KOPT-K1 (cell line): ENCODE measurements at regions not wholly inside any gene's neighbourhood (a gene's known extent, or its start where the extent isn't known, plus 50 kb on each side); places are given as distances from the start of the nearest gene placed in this dataset.

Experiments
- H3K27ac ChIP-seq: fragments of 200-600 bp; sonication (generic); 2 replicates; pipeline ENCODE4 v1.5.1; 2016; ENCODE audit warnings: antibody characterized with exemption, mild to moderate bottlenecking, low read depth, low read length; ENCODE audit not compliant: poor library complexity, severe bottlenecking
- H3K36me3 ChIP-seq: fragments of 200-600 bp; sonication (generic); 2 replicates; pipeline ENCODE4 v1.5.1; 2017; ENCODE audit warnings: antibody characterized with exemption, mild to moderate bottlenecking, low read length, moderate library complexity; ENCODE audit not compliant: insufficient read depth
- H3K9me3 ChIP-seq: fragments of 200-600 bp; sonication (generic); 2 replicates; pipeline ENCODE4 v1.5.1; 2017; ENCODE audit warnings: antibody characterized with exemption, low read length, mild to moderate bottlenecking; ENCODE audit not compliant: insufficient read depth, poor library complexity, severe bottlenecking

DNA sequence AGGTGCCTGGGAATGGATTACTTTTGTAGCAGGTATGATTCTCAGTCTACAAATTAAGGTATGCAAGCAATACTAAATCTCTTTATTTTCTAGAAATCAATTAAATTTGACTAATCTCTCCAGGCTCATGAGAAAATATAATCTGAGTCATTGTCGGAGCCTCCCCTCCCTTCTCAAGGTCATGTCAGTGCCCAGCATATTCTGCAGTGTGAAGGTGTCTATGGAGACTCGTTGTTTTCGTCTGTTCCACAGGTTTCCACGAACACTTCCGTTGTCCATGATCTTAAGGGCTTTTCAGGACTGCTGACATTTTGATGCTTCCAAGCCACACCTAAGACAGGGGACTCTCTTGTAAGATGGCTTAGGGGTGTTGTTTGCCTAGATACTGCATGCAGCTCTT lies 56.6 kb upstream of the SCOC start:
- Histone ChIP-seq H3K27ac (no peak overlapping the region), H3K9me3 (peaks cover 8% of the 10 kb centered on the region), H3K36me3 (no peaks in the 10 kb centered on the region)

GRCh38 chr4:140315970-140316369 lies 57.5 kb upstream of the SCOC start:
- Histone ChIP-seq H3K9me3 (peaks cover 7% of the 10 kb centered on the region), H3K27ac (no peak overlapping the region), H3K36me3 (no peaks in the 10 kb centered on the region)

- Histone ChIP-seq H3K9me3 (peaks cover 1% of the 10 kb centered on the region), H3K27ac (no peak overlapping the region), H3K36me3 (no peaks in the 10 kb centered on the region)
Measured at GRCh38 chr4:140315438-140315837, 58.0 kb upstream of the SCOC start.

GRCh38 chr4:140315019-140315418 lies 58.4 kb upstream of the SCOC start:
- no peak overlapping the region for H3K27ac ChIP-seq

DNA sequence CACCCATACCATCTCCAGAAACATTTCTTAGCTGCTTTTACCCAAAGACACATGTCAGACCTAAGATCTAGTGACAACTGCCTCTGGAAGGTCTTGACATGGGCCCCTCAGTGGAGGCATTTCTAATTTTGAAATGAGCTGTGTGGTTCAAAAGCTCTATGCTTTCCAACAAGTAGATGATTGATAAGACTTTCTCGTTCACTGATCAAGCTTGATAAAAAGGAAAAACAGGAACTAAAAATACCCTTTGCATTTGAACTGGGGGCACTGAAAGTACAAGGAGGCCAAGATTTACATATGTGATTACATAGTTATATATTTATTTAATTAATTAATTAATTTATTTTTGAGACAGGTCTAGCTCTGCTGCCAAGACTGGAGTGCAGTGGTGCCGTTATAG lies 61.3 kb upstream of the SCOC start:
- Histone ChIP-seq H3K36me3 (no peaks in the 10 kb centered on the region), H3K27ac (no peak overlapping the region)

More at GRCh38 chr4:140315019-140315418, 58.4 kb upstream of the SCOC start:
- Histone ChIP-seq H3K9me3 (no peaks in the 10 kb centered on the region), H3K36me3 (no peaks in the 10 kb centered on the region)

DNA sequence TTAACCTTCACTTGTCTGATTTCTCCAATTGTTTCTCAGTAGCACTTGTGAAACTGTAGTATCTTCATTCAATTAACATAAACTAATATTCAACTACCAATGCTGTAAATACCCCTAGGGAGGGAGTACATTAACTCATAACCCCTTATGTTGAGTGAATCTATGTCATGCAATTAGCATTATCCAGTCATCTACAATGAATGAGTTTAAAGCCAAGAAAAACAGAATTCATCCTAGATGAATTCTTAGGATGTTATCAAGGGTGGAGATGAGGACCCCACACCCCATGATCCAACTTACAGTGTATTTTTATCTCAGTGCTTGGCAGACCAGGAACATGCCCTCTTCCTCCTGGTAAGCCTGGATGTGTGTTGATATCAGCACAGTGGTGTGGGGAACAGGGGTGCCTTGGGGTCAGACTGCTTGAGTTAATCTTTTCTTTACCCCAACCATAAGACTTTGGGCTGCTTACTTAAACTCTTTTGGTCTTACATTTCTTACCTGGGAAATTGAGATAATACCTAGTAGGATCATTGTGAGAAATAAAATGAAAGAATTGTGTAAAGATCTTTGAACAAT lies 62.1 kb upstream of the SCOC start:
- Histone ChIP-seq H3K27ac (no peak overlapping the region), H3K36me3 (no peaks in the 10 kb centered on the region), H3K9me3 (peaks cover 4% of the 10 kb centered on the region)

More for the DNA sequence above, 61.3 kb upstream of the SCOC start:
- peaks cover 4% of the 10 kb centered on the region for H3K9me3 ChIP-seq

DNA sequence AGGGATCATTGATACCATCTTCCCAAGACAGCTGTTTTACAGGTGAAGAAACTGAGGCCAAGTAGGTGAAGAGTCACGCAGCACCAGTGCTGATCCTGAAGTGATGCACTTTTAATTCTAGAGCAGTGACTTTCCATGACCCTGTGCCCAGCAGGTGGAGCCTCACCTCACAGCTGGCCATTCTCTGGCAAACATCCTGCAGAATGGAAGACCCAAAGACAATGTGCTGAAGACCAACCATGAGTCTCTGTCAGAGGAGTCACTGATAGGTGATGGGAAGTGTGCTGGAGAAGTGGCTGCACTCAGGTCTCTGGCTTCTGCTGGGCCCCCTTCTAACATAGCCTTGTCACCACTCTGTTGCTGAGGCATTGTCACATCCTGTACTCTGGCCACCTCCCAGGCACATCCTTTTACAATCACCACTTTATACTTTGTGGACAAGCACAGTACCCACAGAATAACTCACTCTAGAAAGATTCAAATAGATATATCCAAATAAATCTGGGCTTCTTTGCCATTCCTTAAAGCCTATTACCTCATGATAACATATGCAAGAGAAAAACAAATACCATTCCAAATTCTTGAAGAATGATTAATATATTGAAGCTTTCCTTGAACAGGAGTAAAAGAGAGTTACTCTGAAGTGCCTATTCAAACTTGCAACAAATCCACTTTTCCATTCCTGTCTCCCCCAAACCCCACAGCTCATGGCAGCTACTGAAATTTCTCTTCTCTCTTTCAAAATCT lies 64.1 kb upstream of the SCOC start:
- Histone ChIP-seq H3K9me3 (peaks cover 4% of the 10 kb centered on the region), H3K27ac (no peak overlapping the region), H3K36me3 (no peaks in the 10 kb centered on the region)

DNA sequence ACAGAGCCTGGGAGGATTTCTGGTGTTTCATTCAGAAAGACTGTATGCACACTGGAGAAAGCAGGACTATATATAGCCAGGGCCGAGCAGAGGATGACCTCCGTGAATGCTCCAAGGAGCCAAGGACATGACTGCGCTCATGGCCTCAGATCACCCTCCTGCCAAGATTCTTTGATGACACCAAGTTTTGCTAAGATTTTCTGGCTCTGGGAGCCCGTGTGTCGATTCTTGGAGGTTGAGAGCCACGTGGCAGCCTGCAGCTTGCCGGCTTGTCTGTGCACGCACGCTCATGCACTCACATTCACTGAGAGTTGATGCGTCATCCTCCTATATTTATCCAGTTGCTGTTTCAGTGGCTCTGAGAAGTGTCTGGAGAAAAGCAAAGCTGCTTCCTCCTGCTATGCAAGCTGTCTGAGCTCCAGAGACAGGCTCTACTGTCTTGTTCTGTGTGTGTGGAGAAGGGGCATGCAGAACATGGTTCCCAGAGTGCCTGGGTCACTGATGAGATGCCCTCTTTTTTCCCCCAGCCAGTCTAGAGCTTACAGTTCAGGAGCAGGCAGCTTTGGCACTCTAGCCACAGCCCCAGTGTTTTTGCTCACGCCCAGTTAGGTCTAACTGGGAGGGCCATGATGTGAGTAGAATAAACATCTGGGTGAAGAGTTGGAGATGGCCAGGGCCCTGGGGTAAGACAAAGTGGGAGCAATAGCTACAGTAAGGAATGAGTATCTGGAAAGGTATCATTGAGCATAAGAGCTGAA lies 64.9 kb upstream of the SCOC start:
- H3K36me3 ChIP-seq: no peaks in the 10 kb centered on the region
- H3K27ac ChIP-seq: no peak overlapping the region

GRCh38 chr4:140305053-140305452 lies 68.4 kb upstream of the SCOC start:
- Histone ChIP-seq H3K9me3 (peaks cover 4% of the 10 kb centered on the region), H3K27ac (no peak overlapping the region), H3K36me3 (no peaks in the 10 kb centered on the region)

More for the DNA sequence above, 64.9 kb upstream of the SCOC start:
- H3K9me3 ChIP-seq: peaks cover 4% of the 10 kb centered on the region

- H3K27ac ChIP-seq: no peak overlapping the region
- peaks cover 4% of the 10 kb centered on the region for H3K9me3 ChIP-seq
- no peaks in the 10 kb centered on the region for H3K36me3 ChIP-seq
Measured at GRCh38 chr4:140304346-140304745, 69.1 kb upstream of the SCOC start.

DNA sequence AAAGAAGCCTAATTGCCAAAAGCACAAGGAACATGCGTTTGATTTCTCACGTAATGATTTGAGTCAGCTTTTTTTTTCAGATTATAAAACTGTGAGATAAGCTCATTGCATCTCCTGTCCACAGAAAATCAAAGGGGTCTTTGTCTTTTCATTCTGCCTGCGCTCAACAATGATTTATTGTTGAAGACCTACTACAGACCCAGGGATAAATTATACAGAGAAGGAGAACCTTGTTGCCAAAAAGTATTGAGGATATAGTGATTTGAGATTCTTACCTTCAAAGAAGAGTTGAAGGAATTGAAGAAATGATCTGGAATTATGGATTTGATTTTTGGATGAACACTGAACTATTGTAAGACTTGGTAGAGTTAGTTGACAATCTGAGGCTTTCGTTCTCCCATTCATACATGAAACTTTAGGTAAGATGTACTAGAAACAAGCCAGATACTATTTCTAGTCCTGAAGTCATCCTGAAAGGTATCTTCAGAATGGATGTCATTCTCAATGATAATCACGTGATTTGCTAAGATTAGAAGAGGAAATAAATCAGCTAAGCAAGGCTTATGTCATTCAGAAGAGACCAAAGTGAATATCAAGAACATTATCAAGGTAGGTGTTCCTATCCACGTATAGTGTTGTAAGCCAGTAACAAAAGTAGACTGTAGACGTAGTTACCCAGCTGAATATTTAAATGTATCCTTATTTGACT lies 71.1 kb upstream of the SCOC start:
- Histone ChIP-seq H3K27ac (no peak overlapping the region), H3K36me3 (no peaks in the 10 kb centered on the region), H3K9me3 (no peaks in the 10 kb centered on the region)

DNA sequence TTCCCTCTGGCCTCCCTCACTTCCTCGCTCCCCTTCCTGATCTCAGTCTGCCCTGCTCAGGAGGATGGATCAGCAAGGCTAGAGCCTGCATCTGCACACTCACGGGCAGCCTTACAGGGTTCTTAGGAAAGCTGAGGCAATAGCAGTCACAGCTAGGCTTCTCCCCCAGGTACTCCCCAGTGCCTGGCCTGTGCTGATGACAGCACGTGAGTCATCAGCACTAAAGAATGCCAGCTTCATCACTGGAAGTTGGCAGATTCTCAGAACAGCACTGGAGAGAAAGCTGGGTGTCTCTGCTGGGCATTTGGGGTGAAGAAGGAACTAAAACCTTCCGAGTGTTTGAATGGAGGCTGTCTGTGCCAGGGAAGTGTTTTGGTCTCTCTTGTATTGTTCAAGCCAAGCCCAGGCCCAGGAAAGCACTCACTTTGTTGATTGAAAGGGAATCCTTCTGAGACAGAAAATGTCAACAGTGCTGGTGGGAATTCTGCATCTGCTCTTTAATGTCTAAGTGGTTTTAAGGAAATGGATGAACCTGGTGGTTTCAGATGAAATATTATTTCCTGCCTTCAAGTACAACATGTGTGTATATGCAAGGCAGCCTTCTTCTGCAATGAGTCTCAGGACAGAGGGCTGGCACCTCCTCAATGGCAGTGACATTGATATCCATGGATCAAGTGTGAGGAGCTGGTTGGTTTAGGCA lies 73.0 kb upstream of the SCOC start:
- Histone ChIP-seq H3K27ac (no peak overlapping the region), H3K9me3 (no peaks in the 10 kb centered on the region), H3K36me3 (no peaks in the 10 kb centered on the region)

DNA sequence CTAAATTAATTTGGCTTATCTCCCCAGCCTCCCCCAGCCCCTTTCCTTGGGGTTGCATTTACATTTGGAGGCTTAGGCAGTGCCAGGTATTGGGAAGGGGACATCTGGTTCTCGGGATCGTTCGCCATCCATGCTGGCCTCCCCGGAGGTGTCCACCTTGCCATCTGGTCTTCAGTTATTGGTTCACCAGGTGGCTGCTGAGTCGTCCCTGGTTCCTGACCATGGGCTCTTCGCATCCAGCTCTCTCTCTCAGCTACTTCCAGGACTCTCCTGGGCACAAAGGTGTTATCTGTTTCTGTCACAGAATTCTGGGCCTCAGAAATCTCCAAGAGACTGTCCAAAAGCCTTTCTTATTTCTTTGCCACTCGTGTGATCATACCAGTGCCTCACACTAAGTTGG lies 75.4 kb upstream of the SCOC start:
- Histone ChIP-seq H3K9me3 (no peaks in the 10 kb centered on the region), H3K27ac (no peak overlapping the region), H3K36me3 (no peaks in the 10 kb centered on the region)

- no peak overlapping the region for H3K27ac ChIP-seq
- H3K36me3 ChIP-seq: no peaks in the 10 kb centered on the region
- no peaks in the 10 kb centered on the region for H3K9me3 ChIP-seq
Measured at GRCh38 chr4:140297221-140297570, 76.2 kb upstream of the SCOC start.
